Naive thymus-derived CD8-positive, alpha-beta T cell (primary cell): ENCODE measurements at regions not wholly inside any gene's neighbourhood (a gene's known extent, or its start where the extent isn't known, plus 50 kb on each side); places are given as distances from the start of the nearest gene placed in this dataset.

Source experiments
- ATAC-seq, 2 donors: fragments of 150-1000 bp; cut with Tn5 transposase in 1 of 2; sonication (Bioruptor Pico), chemical (Tn5 transposase) in 1 of 2; 1 replicate in 1 of 2; 2 replicates in 1 of 2; pipeline ENCODE4 v1.10.0; 2021; ENCODE audit warnings: mild to moderate bottlenecking in 2 of 2, moderate library complexity in 2 of 2
- POLR2A ChIA-PET: fragments of 350-600 bp; sonication (Branson Sonifier 250); formaldehyde crosslinking; loops from one replicate; lab custom pipeline; 2021; ENCODE audit warnings: antibody characterized with exemption; lab: Charles Lee
- DNase-seq, 10 donors: peaks; one replicate each; pipeline versions ENCODE4 v3.0.0 to v3.0.0-alpha.2; 2020 to 2022
- H3K27ac Mint-ChIP-seq, 10 donors: one replicate each; pipeline ENCODE4 v1.8.0; 2020 to 2022; ENCODE audit warnings: mild to moderate bottlenecking in 10 of 10, mixed read lengths in 10 of 10, moderate library complexity in 4 of 10, inconsistent platforms in 1 of 10
- H3K27me3 Mint-ChIP-seq, 5 donors: one replicate each; pipeline ENCODE4 v1.8.0; 2021 to 2022; ENCODE audit warnings: mixed read lengths in 5 of 5
- H3K36me3 Mint-ChIP-seq, 3 donors: one replicate each; pipeline ENCODE4 v1.8.0; 2020 to 2022; ENCODE audit warnings: mixed read lengths in 3 of 3, mild to moderate bottlenecking in 2 of 3, inconsistent platforms in 1 of 3
- H3K4me1 Mint-ChIP-seq, 4 donors: one replicate each; pipeline ENCODE4 v1.8.0; 2021 to 2022; ENCODE audit warnings: mixed read lengths in 4 of 4
- H3K4me3 Mint-ChIP-seq, 10 donors: one replicate each; pipeline ENCODE4 v1.8.0; 2020 to 2022; ENCODE audit warnings: mild to moderate bottlenecking in 10 of 10, mixed read lengths in 10 of 10, moderate library complexity in 6 of 10, inconsistent platforms in 1 of 10
- H3K9me3 Mint-ChIP-seq, 9 donors: one replicate each; pipeline ENCODE4 v1.8.0; 2020 to 2022; ENCODE audit warnings: mixed read lengths in 9 of 9, mild to moderate bottlenecking in 3 of 9, inconsistent platforms in 1 of 9, moderate library complexity in 1 of 9

GRCh38 chr1:22287273-22287672 is 144.4 kb upstream of the WNT4 start:
- ATAC-seq (no peak), DNase-seq (no peak)
- Mint-ChIP-seq H3K4me3 (no peak overlapping the region), H3K36me3 (no peaks in the 10 kb centered on the region), H3K9me3 (no peaks in the 10 kb centered on the region), H3K27me3 (peaks cover 8 to 43% (median 23%) of the 10 kb centered on the region in 5 donors), H3K27ac (no peak overlapping the region), H3K4me1 (peaks cover 0 to 3% (median 0%) of the 10 kb centered on the region in 4 donors)
- POLR2A ChIA-PET: no interaction called here

GRCh38 chr1:22287946-22288520 is 145.1 kb upstream of the WNT4 start:
- Mint-ChIP-seq H3K4me1 (peaks cover 0 to 3% (median 0%) of the 10 kb centered on the region in 4 donors), H3K36me3 (no peaks in the 10 kb centered on the region), H3K9me3 (no peaks in the 10 kb centered on the region), H3K27me3 (peaks cover 8 to 43% (median 26%) of the 10 kb centered on the region in 5 donors), H3K27ac (no peak overlapping the region), H3K4me3 (no peak overlapping the region)
- no peak for DNase-seq
- no peak for ATAC-seq
- POLR2A ChIA-PET: no interaction called here

DNA sequence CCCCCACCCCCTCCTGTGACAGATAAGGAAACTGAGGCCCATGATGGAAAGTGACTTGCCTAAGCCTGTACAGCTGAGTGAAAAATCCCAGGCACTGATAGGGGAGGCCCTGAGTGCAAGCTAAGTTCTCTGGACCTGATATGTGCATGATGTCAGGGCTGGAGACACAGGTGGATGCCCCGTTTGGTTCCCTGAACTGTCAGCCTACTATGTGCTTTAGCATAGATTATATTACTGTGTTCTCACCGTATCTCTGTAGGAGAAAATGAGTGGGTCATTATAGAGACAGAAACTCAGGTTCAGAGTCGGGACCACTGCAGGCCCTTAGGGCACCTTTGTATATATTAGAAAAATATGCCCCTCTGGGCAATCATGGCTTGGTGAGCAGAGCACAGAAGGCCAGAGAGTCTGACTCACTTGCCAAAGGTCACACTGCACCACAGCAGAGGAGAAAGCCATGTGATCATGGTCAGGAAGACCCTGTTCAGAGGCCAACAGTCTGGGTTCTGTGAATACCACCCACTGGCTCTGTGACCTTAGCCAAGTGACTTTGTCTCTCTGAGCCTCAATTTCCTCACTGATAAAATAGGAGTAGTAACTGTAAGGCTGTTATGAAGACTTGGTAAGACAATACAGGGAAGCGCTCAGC is 145.8 kb upstream of the WNT4 start:
- Mint-ChIP-seq H3K4me3 (no peak overlapping the region), H3K27me3 (peaks cover 8 to 43% (median 25%) of the 10 kb centered on the region in 5 donors), H3K36me3 (no peaks in the 10 kb centered on the region), H3K4me1 (peaks cover 0 to 3% (median 0%) of the 10 kb centered on the region in 4 donors), H3K27ac (no peak overlapping the region), H3K9me3 (no peaks in the 10 kb centered on the region)
- DNase-seq (no peak), ATAC-seq (no peak)
- POLR2A ChIA-PET: no interaction called here

- Mint-ChIP-seq H3K27me3 (peaks cover 14 to 42% (median 20%) of the 10 kb centered on the region in 5 donors), H3K4me3 (no peak overlapping the region), H3K36me3 (peaks cover 0 to 5% (median 0%) of the 10 kb centered on the region in 3 donors), H3K27ac (no peak overlapping the region), H3K9me3 (peaks cover 0 to 5% (median 0%) of the 10 kb centered on the region in 9 donors), H3K4me1 (peaks cover 0 to 1% (median 0%) of the 10 kb centered on the region in 4 donors)
- POLR2A ChIA-PET: no interaction called here
- no peak for DNase-seq
- no peak for ATAC-seq
These were observed 146.6 kb upstream of the WNT4 start for GRCh38 chr1:22289307-22289995.

DNA sequence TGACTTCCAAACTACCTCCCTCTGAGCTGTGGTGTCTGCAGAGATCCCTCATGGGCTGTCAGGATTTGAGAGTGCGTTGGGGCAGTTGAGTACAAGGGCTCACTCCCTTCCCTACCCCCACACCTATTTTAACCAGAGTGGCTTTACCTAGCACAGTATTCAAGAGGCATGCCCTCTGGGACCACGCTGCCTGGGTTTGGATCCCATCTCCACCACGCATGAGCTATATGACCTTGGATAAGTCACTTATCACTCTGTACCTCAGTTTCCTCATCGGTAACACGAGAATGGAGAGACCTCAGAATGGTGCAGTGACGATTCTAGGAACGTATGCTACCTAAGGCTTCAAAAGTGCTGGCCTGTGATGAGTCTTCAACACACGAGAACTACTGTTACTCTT is 147.3 kb upstream of the WNT4 start:
- H3K9me3 Mint-ChIP-seq: peaks cover 0 to 5% (median 0%) of the 10 kb centered on the region in 9 donors
- peak in 1 of 10 donors; percentile 4 for DNase-seq
- no peak overlapping the region for H3K4me3 Mint-ChIP-seq
- POLR2A ChIA-PET: no interaction called here
- peaks cover 13 to 38% (median 19%) of the 10 kb centered on the region in 5 donors for H3K27me3 Mint-ChIP-seq
- no peak for ATAC-seq
- no peaks in the 10 kb centered on the region for H3K4me1 Mint-ChIP-seq
- H3K27ac Mint-ChIP-seq: no peak overlapping the region
- H3K36me3 Mint-ChIP-seq: peaks cover 0 to 5% (median 0%) of the 10 kb centered on the region in 3 donors

DNA sequence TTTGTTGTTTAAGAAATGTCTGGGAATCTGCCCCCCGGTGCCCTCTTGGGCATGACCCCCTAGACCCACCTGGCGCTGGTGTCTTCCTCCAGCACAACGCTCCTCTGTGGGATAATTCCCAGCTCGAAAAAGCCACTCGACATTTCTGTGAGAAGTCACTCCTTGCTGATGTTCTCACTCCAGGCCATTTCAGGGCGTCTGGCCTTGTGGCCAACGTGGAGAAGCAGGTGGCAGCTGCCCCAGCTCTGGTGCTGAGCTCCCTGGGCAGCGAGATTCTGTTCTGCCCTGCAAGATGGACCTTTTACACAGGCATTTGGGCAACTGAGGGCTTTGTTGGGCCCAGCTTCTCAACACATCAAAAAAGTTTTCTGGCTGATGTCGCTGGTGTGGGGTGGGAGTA is 147.7 kb upstream of the WNT4 start:
- no peaks in the 10 kb centered on the region for H3K4me1 Mint-ChIP-seq
- no peak overlapping the region for H3K27ac Mint-ChIP-seq
- H3K9me3 Mint-ChIP-seq: peaks cover 0 to 5% (median 0%) of the 10 kb centered on the region in 9 donors
- H3K27me3 Mint-ChIP-seq: peaks cover 12 to 42% (median 22%) of the 10 kb centered on the region in 5 donors
- DNase-seq (no peak), ATAC-seq (no peak)
- no peak overlapping the region for H3K4me3 Mint-ChIP-seq
- POLR2A ChIA-PET: no interaction called here
- peaks cover 0 to 5% (median 0%) of the 10 kb centered on the region in 3 donors for H3K36me3 Mint-ChIP-seq

GRCh38 chr1:22291057-22291456 is 148.2 kb upstream of the WNT4 start:
- Mint-ChIP-seq H3K9me3 (peaks cover 0 to 5% (median 0%) of the 10 kb centered on the region in 9 donors), H3K27me3 (peaks cover 14 to 47% (median 25%) of the 10 kb centered on the region in 5 donors), H3K4me1 (no peaks in the 10 kb centered on the region), H3K4me3 (no peak overlapping the region), H3K27ac (no peak overlapping the region), H3K36me3 (peaks cover 0 to 5% (median 0%) of the 10 kb centered on the region in 3 donors)
- POLR2A ChIA-PET: no interaction called here
- ATAC-seq (no peak), DNase-seq (no peak)

DNA sequence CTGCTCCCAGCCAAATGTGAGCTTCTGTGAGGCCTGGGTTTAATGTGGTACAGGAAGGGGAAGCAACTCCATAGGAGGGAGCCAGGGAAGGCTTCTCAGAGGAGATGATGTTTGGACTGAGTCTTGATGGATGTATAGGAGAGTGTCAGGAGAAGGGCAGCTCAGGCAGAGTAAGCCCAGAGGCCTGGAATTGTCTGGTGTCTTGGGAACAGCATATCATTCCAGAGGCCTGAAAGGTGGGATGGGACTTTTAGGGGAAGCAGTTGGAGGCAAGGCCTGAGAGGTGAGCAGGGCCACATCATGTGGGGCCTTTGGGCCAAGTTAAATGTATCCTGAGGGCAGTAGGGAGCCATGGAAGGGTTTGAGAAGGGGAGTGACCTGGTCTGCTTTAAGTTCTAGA is 148.6 kb upstream of the WNT4 start:
- H3K36me3 Mint-ChIP-seq: peaks cover 0 to 5% (median 0%) of the 10 kb centered on the region in 3 donors
- H3K27ac Mint-ChIP-seq: no peak overlapping the region
- no peak overlapping the region for H3K4me3 Mint-ChIP-seq
- H3K9me3 Mint-ChIP-seq: peaks cover 0 to 5% (median 0%) of the 10 kb centered on the region in 9 donors
- peaks cover 19 to 51% (median 27%) of the 10 kb centered on the region in 5 donors for H3K27me3 Mint-ChIP-seq
- no peaks in the 10 kb centered on the region for H3K4me1 Mint-ChIP-seq
- POLR2A ChIA-PET: no interaction called here
- ATAC-seq (no peak), DNase-seq (no peak)

GRCh38 chr1:22292011-22292788 is 149.3 kb upstream of the WNT4 start:
- POLR2A ChIA-PET: no interaction called here
- peaks cover 21 to 58% (median 29%) of the 10 kb centered on the region in 5 donors for H3K27me3 Mint-ChIP-seq
- no peak for DNase-seq
- no peak for ATAC-seq
- H3K4me3 Mint-ChIP-seq: no peak overlapping the region
- H3K9me3 Mint-ChIP-seq: peaks cover 0 to 5% (median 0%) of the 10 kb centered on the region in 9 donors
- peaks cover 0 to 5% (median 0%) of the 10 kb centered on the region in 3 donors for H3K36me3 Mint-ChIP-seq
- peaks cover 0 to 2% (median 0%) of the 10 kb centered on the region in 4 donors for H3K4me1 Mint-ChIP-seq
- H3K27ac Mint-ChIP-seq: no peak overlapping the region

DNA sequence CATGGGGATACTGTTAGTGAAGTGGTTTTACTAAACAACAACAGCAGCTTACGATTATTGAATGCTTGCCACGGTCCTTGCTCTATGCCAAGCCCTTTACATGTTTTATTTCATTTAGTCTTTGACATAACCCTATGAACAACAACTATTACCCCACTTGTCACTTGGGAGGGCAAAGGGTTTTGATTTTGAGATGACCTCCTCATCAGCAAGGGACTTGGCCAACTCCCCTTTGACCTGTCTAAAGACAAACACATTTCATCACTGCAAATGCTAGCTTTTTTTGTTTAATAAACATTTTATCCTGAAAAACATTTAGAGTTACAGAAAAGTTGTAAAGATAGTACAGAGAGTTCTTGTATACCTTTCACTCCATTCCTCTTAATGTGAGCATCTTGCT is 152.5 kb upstream of the WNT4 start:
- Mint-ChIP-seq H3K27ac (no peak overlapping the region), H3K4me1 (peaks cover 0 to 2% (median 0%) of the 10 kb centered on the region in 4 donors), H3K36me3 (peaks cover 0 to 9% (median 3%) of the 10 kb centered on the region in 3 donors), H3K9me3 (peaks cover 0 to 7% (median 2%) of the 10 kb centered on the region in 9 donors), H3K4me3 (no peak overlapping the region), H3K27me3 (peaks cover 37 to 85% (median 49%) of the 10 kb centered on the region in 5 donors)
- ATAC-seq (no peak), DNase-seq (no peak)
- POLR2A ChIA-PET: no interaction called here

DNA sequence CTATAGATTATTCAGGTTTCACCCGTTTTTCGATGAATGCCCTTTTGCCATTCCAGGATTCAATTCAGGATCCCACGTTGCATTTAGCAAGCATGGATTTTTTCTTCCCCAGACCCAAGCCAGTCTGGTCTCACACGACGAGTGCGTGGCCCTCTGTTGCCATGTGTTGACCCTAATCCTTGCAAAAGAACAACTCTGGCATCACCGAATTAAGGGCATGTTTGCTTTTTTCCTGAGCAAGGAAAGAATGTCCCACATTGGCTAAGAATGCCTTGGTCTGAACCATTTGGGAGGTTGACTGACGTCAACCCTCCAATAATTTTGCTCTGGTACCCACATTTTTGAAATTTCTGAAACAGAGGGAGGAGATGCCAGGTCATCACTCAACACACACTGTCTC is 153.0 kb upstream of the WNT4 start:
- POLR2A ChIA-PET: no interaction called here
- no peak for DNase-seq
- Mint-ChIP-seq H3K27ac (no peak overlapping the region), H3K36me3 (peaks cover 0 to 9% (median 3%) of the 10 kb centered on the region in 3 donors), H3K4me3 (no peak overlapping the region), H3K27me3 (peaks cover 40 to 89% (median 54%) of the 10 kb centered on the region in 5 donors), H3K4me1 (peaks cover 0 to 2% (median 0%) of the 10 kb centered on the region in 4 donors), H3K9me3 (peaks cover 0 to 12% (median 4%) of the 10 kb centered on the region in 9 donors)
- no peak for ATAC-seq
